Activated CD4-positive, alpha-beta T cell treated with anti-CD3 and anti-CD28 coated beads, Interleukin-2, amount 50 U/mL, for 24 hours (primary cell): ENCODE measurements at regions not wholly inside any gene's neighbourhood (a gene's known extent, or its start where the extent isn't known, plus 50 kb on each side); places are given as distances from the start of the nearest gene placed in this dataset.
"Not testable (repeated sequence)": the region's sequence is repeated elsewhere in the genome, so short reads cannot be mapped to it uniquely, and the experiment has no call there.

Source experiments
- DNase-seq, 2 donors: peaks; one replicate each; pipeline ENCODE4 v3.0.0-alpha.2; 2020; ENCODE audit warnings: low read depth in 1 of 2, low spot score in 1 of 2

DNA sequence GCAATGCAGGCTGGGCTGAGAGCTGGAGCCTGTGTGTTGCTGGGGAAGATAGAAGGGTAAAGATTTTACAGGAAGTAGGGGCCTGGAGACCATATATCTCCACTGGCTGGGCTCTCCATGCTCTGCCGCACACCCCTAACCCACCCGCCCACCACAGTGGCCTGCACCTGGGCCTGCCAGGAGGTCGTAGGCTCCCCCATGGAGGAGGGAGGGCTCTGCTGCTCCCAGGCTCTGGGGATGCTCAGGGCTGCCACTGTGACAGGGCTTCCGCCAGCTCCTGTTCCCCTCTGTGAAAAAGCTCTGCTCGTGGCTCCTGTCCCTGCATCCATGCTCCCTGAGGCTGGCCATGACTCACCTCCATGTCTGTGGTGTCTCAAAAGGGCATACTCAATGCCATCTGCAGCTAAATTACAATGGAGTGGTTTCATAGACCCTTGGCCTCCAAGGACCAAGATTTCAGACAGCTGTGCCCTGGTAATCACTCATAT lies 106.0 kb downstream of the CXCL12 start:
- no peak for DNase-seq

DNA sequence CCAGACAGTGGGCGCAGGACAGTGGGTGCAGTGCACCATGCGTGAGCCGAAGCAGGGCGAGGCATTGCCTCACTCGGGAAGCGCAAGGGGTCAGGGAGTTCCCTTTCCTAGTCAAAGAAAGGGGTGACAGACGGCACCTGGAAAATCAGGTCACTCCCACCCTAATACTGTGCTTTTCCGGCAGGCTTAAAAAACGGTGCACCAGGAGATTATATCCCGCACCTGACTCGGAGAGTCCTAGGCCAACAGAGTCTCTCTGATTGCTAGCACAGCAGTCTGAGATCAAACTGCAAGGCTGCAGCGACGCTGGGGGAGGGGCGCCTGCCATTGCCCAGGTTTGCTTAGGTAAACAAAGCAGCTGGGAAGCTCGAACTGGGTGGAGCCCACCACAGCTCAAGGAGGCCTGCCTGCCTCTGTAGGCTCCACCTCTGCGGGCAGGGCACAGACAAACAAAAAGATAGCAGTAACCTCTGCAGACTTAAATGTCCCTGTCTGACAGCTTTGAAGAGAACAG lies 116.4 kb downstream of the CXCL12 start:
- DNase-seq = not testable (repeated sequence)

DNA sequence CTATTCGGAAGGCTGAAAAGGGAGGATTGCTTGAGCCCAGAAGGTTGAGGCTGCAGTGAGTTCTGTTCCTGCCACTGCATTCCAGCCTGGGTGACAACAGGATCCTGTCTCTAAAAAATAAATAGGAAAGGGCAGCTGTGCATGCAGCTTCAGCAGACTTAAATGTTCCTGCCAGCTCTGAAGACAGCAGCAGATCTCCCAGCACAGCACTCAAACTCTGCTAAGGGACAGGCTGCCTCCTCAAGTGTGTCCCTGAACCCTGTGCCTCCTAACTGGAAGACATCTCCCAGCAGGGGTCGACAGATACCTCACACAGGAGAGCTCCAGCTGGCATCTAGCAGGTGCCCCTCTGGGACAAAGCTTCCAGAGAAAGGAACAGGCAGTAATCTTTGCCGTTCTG lies 117.9 kb downstream of the CXCL12 start:
- DNase-seq = no peak

- DNase-seq = no peak
Observed at GRCh38 chr10:44264244-44264643, 120.7 kb downstream of the CXCL12 start.

GRCh38 chr10:44263771-44264170 lies 121.1 kb downstream of the CXCL12 start:
- no peak for DNase-seq

DNA sequence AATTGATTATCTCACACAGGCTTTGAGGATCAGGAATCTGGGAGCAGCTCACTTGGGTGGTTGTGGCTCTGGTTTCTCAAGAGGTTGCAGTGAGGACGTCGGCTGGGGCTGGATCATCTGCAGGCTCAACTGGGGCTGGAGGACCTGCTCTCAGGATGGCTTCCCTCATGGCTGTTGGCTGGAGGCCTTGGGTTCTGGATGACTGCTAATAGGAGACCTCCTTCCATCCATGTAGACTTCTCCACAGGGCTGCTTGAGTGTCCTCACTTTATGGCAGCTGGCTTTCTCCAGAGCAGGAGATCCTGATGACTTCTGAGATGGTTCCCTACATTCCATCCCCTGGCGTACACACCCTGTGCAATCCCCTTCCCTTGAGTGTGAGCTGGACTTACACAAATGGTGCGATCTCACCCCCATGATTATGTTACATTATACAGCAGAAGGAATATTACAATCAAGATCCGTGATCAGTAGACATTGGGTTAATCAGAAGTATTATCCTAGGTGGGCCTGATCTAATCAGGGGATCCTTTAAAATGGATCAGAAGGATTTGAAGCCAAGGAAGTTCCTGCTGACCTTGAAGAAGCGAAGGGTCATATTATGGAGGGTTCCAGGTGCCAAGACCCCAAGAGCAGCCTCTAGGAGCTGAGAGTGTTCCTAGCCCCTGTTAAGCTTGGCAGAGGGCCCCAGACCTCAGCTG lies 122.2 kb downstream of the CXCL12 start:
- DNase-seq = no peak

DNA sequence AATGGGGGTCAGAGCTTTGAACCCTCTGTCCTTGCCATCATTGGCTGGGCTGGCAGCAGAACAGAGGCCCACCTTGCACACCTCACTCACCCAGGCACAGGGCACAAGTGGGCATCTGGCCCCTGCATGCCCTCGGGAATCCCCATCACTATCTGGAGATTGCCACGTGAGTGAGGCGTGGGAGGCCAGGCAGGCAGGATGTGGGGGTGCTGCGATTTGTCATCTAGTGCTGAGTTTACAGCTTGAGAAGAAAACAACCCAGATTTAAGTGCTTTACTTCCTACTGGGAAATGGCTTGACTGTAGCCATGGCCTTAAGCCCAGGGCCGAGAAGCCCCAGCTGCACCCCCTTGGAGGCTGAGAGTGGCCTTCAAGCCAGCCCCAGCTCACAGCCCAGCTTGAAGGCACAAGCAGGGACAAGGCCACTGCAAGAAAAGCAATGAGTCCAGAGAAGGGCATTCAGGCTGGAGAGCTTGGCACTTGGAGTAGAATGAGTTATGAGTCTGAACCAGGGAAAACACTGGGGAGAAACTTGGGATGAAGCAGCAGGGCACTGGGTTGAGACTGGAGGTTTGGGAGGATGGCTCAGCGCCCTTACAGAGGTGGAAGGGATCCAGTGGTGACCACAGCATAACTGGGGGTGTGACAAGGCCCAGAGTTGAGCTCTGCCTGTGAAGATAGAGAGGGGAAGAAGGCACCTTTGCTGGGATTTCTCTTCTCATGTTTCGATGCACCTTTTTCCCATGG lies 123.0 kb downstream of the CXCL12 start:
- no peak for DNase-seq

GRCh38 chr10:44261296-44261695 lies 123.6 kb downstream of the CXCL12 start:
- DNase-seq = no peak

DNA sequence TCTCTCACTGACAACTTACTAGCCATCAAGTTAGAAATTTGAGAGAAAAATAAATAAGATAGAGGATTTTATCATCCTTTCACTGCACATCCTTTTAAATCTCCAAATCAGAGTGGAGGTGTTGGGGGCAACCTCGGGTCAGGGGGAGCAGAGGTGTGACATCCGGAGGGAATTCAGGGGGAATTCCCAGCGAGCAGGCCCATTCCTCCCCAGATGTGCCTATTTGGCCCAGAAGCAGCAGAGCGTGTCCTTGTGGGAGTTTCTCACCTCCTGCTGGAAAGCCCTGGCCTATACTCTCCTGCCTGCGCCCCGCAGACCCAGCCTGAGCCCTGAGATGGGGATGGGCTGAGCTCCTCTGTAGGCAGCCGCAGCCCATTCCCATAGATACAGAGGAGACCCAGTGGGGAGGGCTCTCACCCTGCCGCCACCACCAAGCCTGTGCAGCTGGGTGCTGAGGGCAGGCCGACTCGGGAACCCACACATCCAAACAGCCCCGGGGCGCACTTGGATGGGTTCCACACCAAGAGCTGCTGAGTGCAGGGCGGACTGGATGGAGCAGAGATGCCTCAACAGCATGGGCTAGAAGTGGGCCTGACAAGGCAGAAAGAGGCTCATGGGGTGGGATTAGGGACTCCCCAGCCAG lies 124.5 kb downstream of the CXCL12 start:
- DNase-seq = no peak

- no peak for DNase-seq
Observed at GRCh38 chr10:44259090-44259874, 125.6 kb downstream of the CXCL12 start.

DNA sequence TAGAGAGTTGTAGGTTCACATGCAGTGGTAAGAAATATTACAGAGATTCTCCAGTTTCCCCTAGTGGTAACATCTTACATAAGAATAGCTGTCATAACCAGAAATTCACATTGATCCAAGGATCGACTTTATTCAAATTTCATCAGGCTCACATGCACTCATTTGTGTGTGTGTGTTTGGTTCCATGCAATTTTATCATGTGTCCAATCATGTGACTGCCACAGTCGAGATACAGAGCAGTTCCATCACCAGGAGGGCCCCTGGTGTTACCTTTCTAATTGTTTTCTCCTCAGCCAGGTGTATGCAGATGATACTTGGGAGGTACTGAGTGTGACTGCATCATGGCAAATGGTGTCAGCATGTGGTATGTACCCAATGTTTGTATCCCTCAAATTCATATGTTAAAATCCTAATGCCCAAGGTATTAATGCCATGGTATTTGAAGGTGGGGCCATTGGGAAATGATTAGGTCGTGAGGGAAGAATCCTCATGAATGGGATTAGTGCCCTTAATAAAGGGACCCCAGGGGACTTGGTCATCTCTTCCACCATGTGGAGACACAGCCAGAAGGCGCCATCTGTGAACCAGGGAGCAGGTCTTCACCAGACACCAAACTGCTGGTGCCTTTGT lies 126.3 kb downstream of the CXCL12 start:
- no peak for DNase-seq

DNA sequence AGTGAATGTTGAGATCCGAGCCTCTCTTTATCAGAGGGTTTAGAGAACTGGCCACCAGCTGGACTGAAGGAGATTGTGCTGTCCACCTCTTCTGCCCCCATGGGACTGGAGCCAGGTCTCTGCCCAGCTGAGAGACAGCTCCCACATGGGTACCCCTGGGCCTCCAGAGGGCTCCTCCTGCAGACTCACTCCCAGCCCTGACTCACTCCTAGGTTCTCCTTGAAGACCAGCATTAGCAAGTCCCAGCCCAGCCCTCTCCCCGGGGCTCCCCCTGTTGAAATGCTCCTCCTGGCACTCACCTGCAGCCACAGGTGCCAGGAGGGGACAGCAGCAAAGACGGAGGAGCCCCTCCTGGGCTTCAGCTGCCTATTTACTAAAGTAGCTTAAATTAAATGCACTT lies 126.9 kb downstream of the CXCL12 start:
- DNase-seq = no peak

DNA sequence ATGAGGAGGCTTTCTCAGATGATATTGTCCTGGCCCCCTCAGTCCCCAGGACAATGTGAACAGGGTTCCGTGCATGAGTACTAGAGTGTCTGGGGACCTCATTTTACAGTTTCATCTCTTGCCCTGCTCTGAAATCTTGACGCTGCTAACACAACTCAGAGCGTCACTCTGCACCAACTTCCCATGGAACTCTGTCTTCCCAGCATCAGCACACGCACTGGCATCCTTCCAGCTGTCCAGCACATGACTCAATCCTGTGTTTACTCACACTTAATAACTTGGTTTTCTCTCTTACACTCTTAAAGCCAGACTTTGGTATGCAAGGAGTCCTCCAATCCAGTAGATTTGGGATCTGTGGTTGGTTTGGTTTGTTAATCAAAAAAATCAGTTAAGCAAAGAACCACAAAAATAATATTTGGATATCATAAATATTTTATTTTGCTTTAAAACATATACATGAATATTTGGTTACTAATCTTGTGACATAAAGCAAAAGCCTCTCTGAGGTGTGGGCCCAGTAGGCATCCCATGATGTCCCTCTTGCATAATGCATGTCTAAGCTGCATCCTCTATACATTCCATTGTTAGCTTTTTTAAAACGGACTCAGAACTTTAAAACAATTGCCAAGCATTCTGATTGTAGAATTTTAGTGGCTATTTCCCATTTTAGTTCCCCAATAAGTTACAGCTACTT lies 131.0 kb downstream of the CXCL12 start:
- no peak for DNase-seq

DNA sequence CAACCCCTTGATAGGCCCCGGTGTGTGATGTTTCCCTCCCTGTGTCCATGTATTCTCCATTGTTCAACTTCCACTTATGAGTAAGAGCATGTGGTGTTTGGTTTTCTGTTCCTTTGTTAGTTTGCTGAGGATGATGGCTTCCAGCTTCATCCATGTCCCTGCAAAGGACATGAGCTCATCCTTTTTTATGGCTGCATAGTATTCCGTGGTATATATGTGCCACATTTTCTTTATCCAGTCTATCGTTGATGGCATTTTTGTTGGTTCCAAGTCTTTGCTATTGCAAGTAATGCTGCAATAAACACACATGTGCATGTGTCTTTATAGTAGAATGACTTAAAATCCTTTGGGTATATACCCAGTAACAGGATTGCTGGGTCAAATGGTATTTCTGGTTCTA lies 132.3 kb downstream of the CXCL12 start:
- not testable (repeated sequence) for DNase-seq

DNA sequence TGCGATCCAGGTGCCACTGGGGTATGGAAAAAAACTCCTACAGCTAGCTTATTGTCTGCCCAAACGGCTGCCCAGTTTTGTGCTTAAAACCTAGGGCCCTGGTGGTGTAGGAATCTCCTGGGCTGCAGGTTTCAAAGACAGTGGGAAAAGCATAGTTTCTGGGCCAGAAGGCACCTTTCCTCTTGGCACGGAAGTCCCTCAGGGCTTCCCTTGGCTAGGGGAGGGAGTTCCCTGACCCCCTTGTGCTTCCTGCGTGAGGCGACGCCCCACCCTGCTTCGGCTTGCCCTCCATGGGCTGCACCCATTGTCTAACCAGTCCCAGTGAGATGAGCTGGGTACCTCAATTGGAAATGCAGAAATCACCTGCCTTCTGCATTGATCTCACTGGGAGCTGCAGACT lies 135.0 kb downstream of the CXCL12 start:
- not testable (repeated sequence) for DNase-seq

DNA sequence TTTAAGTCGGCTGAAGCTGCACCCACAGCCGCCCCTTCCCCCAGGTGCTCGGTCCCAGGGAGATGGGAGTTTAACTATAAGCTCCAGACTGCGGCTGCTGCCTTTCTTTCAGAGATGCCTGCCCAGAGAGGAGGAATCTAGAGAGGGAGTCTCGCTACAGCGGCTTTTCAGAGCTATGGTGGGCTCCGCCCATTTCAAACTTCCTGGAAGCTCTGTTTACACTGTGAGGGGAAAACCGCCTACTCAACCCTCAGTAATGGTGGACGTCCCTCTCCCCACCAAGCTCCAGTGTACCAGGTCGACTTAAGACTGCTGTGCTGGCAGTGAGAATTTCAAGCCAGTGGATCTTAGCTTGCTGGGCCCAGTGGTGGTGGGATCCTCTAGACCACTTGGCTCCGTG lies 135.4 kb downstream of the CXCL12 start:
- no peak for DNase-seq

GRCh38 chr10:44246700-44247099 lies 138.2 kb downstream of the CXCL12 start:
- DNase-seq = not testable (repeated sequence)

DNA sequence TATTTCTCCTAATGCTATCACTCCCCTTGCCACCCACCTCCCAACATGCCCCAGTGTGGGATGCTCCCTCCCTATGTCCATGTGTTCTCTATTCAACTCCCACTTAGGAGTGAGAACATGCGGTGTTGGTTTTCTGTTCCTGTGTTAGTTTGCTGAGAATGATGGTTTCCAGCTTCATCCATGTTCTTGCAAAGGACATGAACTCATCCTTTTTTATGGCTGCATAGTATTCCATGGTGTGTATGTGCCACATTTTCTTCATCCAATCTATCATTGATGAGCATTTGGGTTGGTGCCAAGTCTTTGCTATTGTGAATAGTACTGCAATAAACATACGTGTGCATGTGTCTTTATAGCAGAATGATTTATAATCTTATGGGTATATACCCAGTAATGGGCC lies 138.6 kb downstream of the CXCL12 start:
- not testable (repeated sequence) for DNase-seq

DNA sequence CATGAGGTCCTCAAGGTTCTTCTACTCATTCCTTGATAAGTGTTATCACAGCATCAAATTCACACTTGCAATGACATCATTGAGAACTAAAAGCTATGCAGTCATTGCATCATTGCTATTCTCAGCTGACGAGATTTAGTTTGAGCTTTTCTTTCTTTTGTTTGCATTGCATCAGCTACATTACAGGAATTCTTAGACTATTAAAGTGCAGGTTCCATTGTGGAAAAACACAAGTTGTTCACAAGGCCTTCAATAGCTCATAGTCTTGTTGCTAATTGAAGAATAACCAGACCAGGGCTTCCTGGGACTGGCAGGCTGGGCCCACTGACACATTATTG lies 139.3 kb downstream of the CXCL12 start:
- DNase-seq = no peak
